Testis (tissue), 2 donors: ENCODE measurements at regions not wholly inside any gene's neighbourhood (a gene's known extent, or its start where the extent isn't known, plus 50 kb on each side); places are given as distances from the start of the nearest gene placed in this dataset.

Source experiments
- DNase-seq: peaks from one replicate; pipeline ENCODE4 v3.0.0-alpha.2; 2019
- H3K27ac ChIP-seq, 2 donors: fragments of 200-600 bp; sonication (generic); one replicate each; pipeline ENCODE4 v1.5.1; 2019
- H3K27me3 ChIP-seq: fragments of 200-600 bp; sonication (generic); one replicate; pipeline ENCODE4 v1.5.1; 2019
- H3K36me3 ChIP-seq: fragments of 200-600 bp; sonication (generic); one replicate; pipeline ENCODE4 v1.5.1; 2017; ENCODE audit warnings: low read depth; ENCODE audit errors: missing control alignments
- H3K4me1 ChIP-seq: fragments of 200-600 bp; sonication (generic); one replicate; pipeline ENCODE4 v1.5.1; 2019
- H3K4me3 ChIP-seq, 2 donors: fragments of 200-600 bp; sonication (generic); one replicate each; pipeline ENCODE4 v1.5.1; 2017 to 2019
- H3K9me3 ChIP-seq: fragments of 200-600 bp; sonication (generic); one replicate; pipeline ENCODE4 v1.5.1; 2017
- POLR2A ChIP-seq: fragments of 450-650 bp; IDR thresholded peaks from one replicate; pipeline ENCODE4 v1.6.1; 2017; ENCODE audit warnings: antibody characterized with exemption, mild to moderate bottlenecking, moderate library complexity
- WGBS, 2 donors: methylation state at CpG; one replicate each; pipeline ENCODE4 v1.1.5; 2018; 5-methylcytosine and 5-hydroxymethylcytosine counted together
- intact Hi-C: fragments of 100-400 bp; cut with DNase I; formaldehyde crosslinking; loops from one replicate; pipeline ENCODE4 v1.15.1; 2023; ENCODE audit warnings: low total_unique reads
- TF ChIP-seq, protein P1 (sequence below), 3 experiments: fragments of 450-650 bp in 2 of 3; fragments of 200-600 bp in 1 of 3; sonication (generic) in 1 of 3; IDR thresholded peaks; one replicate each; pipeline ENCODE4 v1.5.1; 2016 to 2019; ENCODE audit warnings: antibody characterized with exemption in 3 of 3, mild to moderate bottlenecking in 2 of 3, moderate library complexity in 1 of 3

DNA sequence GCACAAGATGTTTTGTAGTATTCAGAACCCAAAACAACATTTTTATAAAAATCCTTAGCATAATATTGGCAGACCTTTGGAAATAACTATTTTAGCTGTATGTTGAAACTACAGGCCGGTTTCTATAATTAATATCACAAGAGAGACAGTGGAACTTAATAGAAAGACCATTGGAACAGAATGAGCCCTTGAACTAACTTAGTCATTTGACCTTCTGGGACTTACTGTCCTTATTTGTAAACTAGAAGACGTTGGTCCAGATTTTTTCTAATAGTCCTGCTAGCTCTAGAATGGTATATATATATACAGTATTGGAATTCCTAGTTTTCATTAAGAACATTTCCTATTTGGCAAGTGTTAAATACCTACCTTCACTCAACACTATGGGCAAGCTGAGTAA is 69.5 kb upstream of the ALDH1A1 start:
- H3K4me3 ChIP-seq = no peak overlapping the region
- TF ChIP-seq POLR2A = no peak
- TF ChIP-seq, protein P1, sequence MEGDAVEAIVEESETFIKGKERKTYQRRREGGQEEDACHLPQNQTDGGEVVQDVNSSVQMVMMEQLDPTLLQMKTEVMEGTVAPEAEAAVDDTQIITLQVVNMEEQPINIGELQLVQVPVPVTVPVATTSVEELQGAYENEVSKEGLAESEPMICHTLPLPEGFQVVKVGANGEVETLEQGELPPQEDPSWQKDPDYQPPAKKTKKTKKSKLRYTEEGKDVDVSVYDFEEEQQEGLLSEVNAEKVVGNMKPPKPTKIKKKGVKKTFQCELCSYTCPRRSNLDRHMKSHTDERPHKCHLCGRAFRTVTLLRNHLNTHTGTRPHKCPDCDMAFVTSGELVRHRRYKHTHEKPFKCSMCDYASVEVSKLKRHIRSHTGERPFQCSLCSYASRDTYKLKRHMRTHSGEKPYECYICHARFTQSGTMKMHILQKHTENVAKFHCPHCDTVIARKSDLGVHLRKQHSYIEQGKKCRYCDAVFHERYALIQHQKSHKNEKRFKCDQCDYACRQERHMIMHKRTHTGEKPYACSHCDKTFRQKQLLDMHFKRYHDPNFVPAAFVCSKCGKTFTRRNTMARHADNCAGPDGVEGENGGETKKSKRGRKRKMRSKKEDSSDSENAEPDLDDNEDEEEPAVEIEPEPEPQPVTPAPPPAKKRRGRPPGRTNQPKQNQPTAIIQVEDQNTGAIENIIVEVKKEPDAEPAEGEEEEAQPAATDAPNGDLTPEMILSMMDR (IDR thresholded peaks at IDR 0.05) = no peak
- WGBS, 2 donors = 11 to 26% methylated on average over 2 of the region's 2 CpGs
- no peaks in the 10 kb centered on the region for H3K36me3 ChIP-seq
- DNase-seq = no peak
- H3K27me3 ChIP-seq = no peaks in the 10 kb centered on the region
- intact Hi-C loops = loop anchor here (10.0 kb wide), 1 partner anchor 148 kb away; no protein-coding TSS in a partner anchor
- peak overlapping the region; percentile 34 for H3K27ac ChIP-seq
- no peaks in the 10 kb centered on the region for H3K9me3 ChIP-seq
- H3K4me1 ChIP-seq = peaks cover 7% of the 10 kb centered on the region

DNA sequence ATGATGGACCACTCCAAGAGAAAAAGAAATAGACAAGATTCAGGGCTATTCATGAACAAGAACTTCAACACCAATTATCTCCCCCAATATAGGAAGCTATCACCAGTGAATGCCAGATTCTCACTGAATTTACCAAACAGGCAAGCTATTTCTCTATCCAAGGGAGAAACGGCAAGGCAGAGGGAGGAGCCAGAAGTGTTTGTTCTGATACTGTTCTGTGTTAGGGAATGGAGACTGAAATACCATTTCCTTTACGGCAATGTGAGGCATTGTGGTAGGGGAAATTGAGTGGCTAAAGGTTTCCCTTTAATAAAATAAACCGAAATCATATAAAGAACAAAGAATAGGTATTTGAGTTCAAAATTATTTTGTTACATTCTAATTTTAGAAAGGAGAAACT is 68.0 kb upstream of the ALDH1A1 start:
- no peak for DNase-seq
- H3K36me3 ChIP-seq = no peaks in the 10 kb centered on the region
- intact Hi-C loops = loop anchor here (10.0 kb wide), 1 partner anchor 146 kb away; no protein-coding TSS in a partner anchor
- H3K27ac ChIP-seq = no peak overlapping the region
- H3K4me1 ChIP-seq = peaks cover 7% of the 10 kb centered on the region
- no peaks in the 10 kb centered on the region for H3K27me3 ChIP-seq
- 69 to 74% methylated on average over 3 of the region's 3 CpGs for WGBS, 2 donors
- TF ChIP-seq, protein P1 (IDR thresholded peaks at IDR 0.05) = no peak
- TF ChIP-seq POLR2A = no peak
- H3K9me3 ChIP-seq = no peaks in the 10 kb centered on the region
- H3K4me3 ChIP-seq = no peak overlapping the region

DNA sequence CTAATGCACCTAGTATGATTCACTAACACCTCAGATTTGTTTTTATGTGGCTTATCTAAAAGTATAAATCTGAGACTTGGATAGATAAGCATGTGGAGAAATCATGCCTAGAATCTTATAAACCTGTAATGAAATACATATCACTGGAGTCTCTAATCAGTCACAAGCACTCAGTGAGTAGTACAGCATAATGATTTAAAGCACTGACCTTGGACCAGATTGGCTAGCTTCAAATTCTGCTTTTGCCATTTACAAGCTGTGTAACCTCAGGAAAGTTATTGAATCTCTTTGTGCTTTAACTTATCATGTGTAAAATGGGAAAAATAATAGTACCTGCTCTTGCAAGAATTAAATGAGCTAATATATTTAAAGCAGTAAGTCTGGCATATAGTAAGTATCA is 61.2 kb upstream of the ALDH1A1 start:
- no peak for TF ChIP-seq POLR2A
- TF ChIP-seq, protein P1 (IDR thresholded peaks at IDR 0.05) = no peak
- H3K4me1 ChIP-seq = peaks cover 5% of the 10 kb centered on the region
- intact Hi-C loops = no loop called here
- H3K4me3 ChIP-seq = no peak overlapping the region
- H3K27me3 ChIP-seq = no peaks in the 10 kb centered on the region
- no peak for DNase-seq
- no peaks in the 10 kb centered on the region for H3K9me3 ChIP-seq
- no peak overlapping the region for H3K27ac ChIP-seq
- H3K36me3 ChIP-seq = no peaks in the 10 kb centered on the region

DNA sequence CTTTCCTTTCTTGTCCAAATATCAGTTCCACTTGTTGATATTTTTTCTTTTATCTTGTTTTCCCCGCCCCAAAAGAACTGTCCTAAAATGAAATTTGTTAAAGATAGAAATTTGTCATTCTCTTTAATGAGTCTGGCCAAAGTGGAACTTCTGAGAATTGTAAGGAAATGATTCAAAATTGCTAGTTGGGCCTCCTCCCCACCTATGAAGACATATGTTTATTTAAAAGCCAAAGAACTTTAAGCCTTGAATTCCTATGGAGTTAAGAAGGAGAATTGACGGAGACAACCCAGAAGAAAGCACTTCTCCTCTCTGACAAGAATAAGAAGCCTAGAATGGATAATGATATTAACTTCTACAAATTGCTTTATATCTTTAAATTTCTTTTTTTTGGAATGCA is 59.1 kb upstream of the ALDH1A1 start:
- no peak for DNase-seq
- 68 to 80% methylated on average over 2 of the region's 2 CpGs for WGBS, 2 donors
- Histone ChIP-seq H3K4me1 (peaks cover 5% of the 10 kb centered on the region), H3K36me3 (no peaks in the 10 kb centered on the region), H3K9me3 (no peaks in the 10 kb centered on the region), H3K4me3 (no peak overlapping the region), H3K27ac (peak overlapping the region in 1 of 2 donors; percentile 55), H3K27me3 (no peaks in the 10 kb centered on the region)
- intact Hi-C loops = no loop called here
- TF ChIP-seq, protein P1 (IDR thresholded peaks at IDR 0.05) = no peak
- no peak for TF ChIP-seq POLR2A

DNA sequence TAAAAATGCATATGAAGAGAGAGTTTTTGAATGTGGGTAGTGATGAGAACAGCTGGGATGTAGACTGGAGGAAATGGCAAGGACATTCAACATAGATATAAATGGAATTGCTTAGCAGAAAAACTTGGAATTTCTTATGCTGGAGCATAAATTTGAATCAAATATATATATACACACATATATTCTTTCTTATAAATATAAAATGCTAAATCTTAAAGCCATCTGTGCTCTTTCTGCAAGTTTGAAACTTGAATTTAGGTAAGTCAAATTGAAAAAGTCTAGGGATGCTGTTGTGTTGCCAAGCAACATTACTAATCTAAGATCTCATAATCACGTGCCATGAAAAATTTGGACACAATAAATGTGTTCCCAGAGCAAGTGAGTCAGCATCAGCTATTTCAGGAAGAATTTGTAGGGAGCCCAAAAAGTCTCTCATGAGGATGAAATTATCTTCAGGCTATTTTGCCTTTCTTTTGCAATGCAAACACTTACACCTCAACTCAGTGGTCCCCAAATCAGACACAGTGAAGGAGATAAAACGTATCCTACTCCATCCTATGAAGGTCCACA is 58.4 kb upstream of the ALDH1A1 start:
- 47 to 55% methylated on average over 2 of the region's 2 CpGs for WGBS, 2 donors
- intact Hi-C loops = no loop called here
- DNase-seq = no peak
- Histone ChIP-seq H3K36me3 (no peaks in the 10 kb centered on the region), H3K27me3 (no peaks in the 10 kb centered on the region), H3K27ac (peak overlapping the region in 1 of 2 donors; percentile 55), H3K4me1 (peaks cover 5% of the 10 kb centered on the region), H3K4me3 (no peak overlapping the region), H3K9me3 (no peaks in the 10 kb centered on the region)
- TF ChIP-seq, protein P1 (IDR thresholded peaks at IDR 0.05) = no peak
- no peak for TF ChIP-seq POLR2A
